HG03095 (cell line): ENCODE measurements at regions not wholly inside any gene's neighbourhood (a gene's known extent, or its start where the extent isn't known, plus 50 kb on each side); places are given as distances from the start of the nearest gene placed in this dataset.

Experiments used
- ATAC-seq: cut with Tn5 transposase; IDR thresholded peaks from one replicate; pipeline ENCODE4 v1.9.1; 2021; ENCODE audit warnings: moderate library complexity; ENCODE audit not compliant: unreplicated experiment

- ATAC-seq, result no peak
Measured at GRCh38 chr6:167643223-167643622, 183.5 kb upstream of the AFDN start.

- no peak for ATAC-seq
Measured at GRCh38 chr6:167643716-167644115, 183.0 kb upstream of the AFDN start.

- no peak for ATAC-seq
Measured at GRCh38 chr6:167644412-167645132, 182.1 kb upstream of the AFDN start.

- ATAC-seq, result no peak
Measured at GRCh38 chr6:167645368-167645767, 181.3 kb upstream of the AFDN start.

- ATAC-seq, result no peak
Measured at GRCh38 chr6:167647306-167647705, 179.4 kb upstream of the AFDN start.

GRCh38 chr6:167647737-167648470 lies 178.8 kb upstream of the AFDN start:
- ATAC-seq, result no peak

- ATAC-seq, result no peak
Measured at GRCh38 chr6:167648501-167649278, 178.0 kb upstream of the AFDN start.

- no peak for ATAC-seq
Measured at GRCh38 chr6:167649476-167649875, 177.2 kb upstream of the AFDN start.

- ATAC-seq, result no peak
Measured at GRCh38 chr6:167650730-167651317, 175.9 kb upstream of the AFDN start.

GRCh38 chr6:167651318-167652041 lies 175.2 kb upstream of the AFDN start:
- no peak for ATAC-seq

- ATAC-seq, result no peak
Measured at GRCh38 chr6:167652042-167652700, 174.5 kb upstream of the AFDN start.

- ATAC-seq, result no peak
Measured at GRCh38 chr6:167652701-167653095, 174.0 kb upstream of the AFDN start.

- ATAC-seq, result no peak
Measured at GRCh38 chr6:167653561-167653960, 173.2 kb upstream of the AFDN start.

- ATAC-seq, result no peak
Measured at GRCh38 chr6:167654389-167654788, 172.3 kb upstream of the AFDN start.

GRCh38 chr6:167655174-167655821 lies 171.4 kb upstream of the AFDN start:
- no peak for ATAC-seq

GRCh38 chr6:167658106-167658505 lies 168.6 kb upstream of the AFDN start:
- no peak for ATAC-seq

- no peak for ATAC-seq
Measured at GRCh38 chr6:167659046-167659445, 167.7 kb upstream of the AFDN start.

- ATAC-seq, result no peak
Measured at GRCh38 chr6:167660424-167660823, 166.3 kb upstream of the AFDN start.

GRCh38 chr6:167660944-167661551 lies 165.7 kb upstream of the AFDN start:
- ATAC-seq, result no peak
